WERI-Rb-1 (cell line): ENCODE measurements at regions not wholly inside any gene's neighbourhood (a gene's known extent, or its start where the extent isn't known, plus 50 kb on each side); places are given as distances from the start of the nearest gene placed in this dataset.

Source experiments
- DNase-seq: peaks from one replicate; pipeline ENCODE4 v3.0.0-alpha.2; 2020
- H3K27ac ChIP-seq: fragments of 250-450 bp; sonication (Bioruptor Pico); 2 replicates; pipeline ENCODE4 v1.5.1; 2020; ENCODE audit warnings: mild to moderate bottlenecking, moderate library complexity
- H3K27me3 ChIP-seq: fragments of 250-450 bp; sonication (Bioruptor Pico); 2 replicates; pipeline ENCODE4 v1.5.1; 2021; ENCODE audit warnings: mild to moderate bottlenecking, low read depth, moderate library complexity; ENCODE audit not compliant: insufficient read depth, severe bottlenecking
- H3K36me3 ChIP-seq: fragments of 250-450 bp; sonication (Bioruptor Pico); 2 replicates; pipeline ENCODE4 v1.5.1; 2020; ENCODE audit warnings: mild to moderate bottlenecking, moderate library complexity
- H3K4me3 ChIP-seq: 2 replicates; pipeline ENCODE4 v1.5.1; 2011; ENCODE audit warnings: low read depth, mild to moderate bottlenecking, control low read depth, low read length
- H3K9me3 ChIP-seq: fragments of 250-450 bp; sonication (Bioruptor Pico); 2 replicates; pipeline ENCODE4 v1.5.1; 2021; ENCODE audit warnings: mild to moderate bottlenecking, moderate library complexity; ENCODE audit not compliant: severe bottlenecking
- TF ChIP-seq, protein P1 (sequence below): IDR thresholded peaks from 2 replicates; pipeline ENCODE4 v1.5.1; 2011; ENCODE audit warnings: low read depth, mild to moderate bottlenecking, control low read depth, inconsistent platforms, low read length

DNA sequence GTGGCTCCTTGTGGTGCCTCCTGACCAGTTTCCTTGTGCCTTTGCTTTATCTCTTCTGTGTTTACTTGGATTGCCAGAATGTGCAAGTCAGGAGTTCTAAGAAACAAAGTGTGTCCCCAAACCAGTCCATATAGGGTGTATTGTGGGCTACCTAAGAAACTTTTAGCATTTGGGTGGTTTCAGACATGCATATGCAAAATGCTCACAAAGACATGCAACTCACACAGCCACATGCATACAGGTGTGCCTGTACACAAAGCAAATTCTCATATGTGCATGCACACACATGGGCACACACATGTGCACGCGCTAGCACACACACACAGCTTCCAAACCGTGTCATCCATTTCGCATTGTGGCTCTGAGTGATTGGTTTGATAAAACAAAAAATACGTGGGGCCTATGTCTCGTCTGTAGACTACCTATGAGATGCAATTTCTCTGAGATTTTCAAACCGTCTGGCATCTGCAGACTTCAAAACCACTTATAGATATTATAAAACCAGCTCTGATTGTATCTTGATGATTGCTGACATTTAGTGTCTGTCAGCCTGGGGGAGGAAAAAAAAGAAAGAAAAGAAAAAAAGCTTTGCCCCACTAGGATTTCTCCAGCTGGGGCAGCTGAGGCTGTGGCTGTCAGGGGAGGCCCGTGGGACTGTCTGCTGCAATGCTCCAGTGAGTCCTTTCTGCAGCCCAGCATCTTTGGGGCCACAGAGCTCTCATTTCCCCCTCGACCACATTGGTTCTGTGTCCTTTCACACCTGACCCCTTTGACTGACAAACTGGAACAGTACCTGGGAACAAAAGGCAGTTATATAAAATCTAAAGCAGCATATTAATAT lies 556.1 kb downstream of the CMPK2 start:
- no peak for DNase-seq
- Histone ChIP-seq H3K36me3 (no peaks in the 10 kb centered on the region), H3K4me3 (no peak overlapping the region), H3K27me3 (no peaks in the 10 kb centered on the region), H3K9me3 (peaks cover 3% of the 10 kb centered on the region), H3K27ac (no peak overlapping the region)
- TF ChIP-seq, protein P1, sequence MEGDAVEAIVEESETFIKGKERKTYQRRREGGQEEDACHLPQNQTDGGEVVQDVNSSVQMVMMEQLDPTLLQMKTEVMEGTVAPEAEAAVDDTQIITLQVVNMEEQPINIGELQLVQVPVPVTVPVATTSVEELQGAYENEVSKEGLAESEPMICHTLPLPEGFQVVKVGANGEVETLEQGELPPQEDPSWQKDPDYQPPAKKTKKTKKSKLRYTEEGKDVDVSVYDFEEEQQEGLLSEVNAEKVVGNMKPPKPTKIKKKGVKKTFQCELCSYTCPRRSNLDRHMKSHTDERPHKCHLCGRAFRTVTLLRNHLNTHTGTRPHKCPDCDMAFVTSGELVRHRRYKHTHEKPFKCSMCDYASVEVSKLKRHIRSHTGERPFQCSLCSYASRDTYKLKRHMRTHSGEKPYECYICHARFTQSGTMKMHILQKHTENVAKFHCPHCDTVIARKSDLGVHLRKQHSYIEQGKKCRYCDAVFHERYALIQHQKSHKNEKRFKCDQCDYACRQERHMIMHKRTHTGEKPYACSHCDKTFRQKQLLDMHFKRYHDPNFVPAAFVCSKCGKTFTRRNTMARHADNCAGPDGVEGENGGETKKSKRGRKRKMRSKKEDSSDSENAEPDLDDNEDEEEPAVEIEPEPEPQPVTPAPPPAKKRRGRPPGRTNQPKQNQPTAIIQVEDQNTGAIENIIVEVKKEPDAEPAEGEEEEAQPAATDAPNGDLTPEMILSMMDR: no peak

DNA sequence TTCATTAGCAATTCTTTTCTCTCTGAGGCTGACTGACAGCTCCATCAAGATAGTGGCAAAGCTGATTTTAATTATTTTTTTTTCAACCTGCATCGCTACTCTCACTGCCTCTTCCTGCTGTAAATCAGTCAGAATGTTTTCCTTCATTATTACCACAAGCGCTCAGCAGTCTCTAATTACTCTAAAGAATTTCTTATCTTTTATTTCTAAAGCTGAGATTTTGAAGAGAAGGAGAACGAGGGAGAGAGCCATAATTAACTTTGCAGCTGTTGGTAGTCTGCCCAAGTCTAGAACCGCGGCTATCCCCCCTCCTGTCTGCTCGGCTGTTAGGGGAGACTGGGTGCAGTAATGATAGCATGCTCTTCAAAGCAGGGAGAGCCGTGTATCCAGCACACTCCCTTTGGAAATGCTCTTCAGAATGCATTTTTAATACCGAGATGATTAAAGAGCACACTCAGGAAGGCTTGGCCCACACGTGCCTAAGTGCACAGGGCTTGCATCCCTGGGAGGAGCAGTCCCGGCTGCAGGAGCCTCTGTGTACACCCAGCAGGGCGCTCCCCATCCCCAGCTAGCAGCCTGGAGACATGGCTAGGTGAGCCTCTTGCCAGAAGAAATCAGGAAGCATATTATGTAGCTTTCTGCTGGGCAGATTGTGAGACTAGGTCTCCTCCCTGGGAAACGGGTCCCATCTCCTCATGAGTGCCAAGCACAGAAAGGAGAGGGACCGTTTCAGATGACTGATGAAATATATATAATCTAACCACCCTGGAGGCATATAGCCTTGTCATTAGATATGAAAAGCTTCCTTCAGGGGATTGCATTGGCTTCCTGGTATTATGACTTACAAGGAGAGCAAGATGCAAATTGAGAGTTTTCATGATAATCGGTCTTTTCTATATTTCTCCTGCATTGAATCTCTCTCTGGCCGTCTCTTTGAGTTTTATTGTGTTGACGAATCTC lies 555.2 kb downstream of the CMPK2 start:
- Histone ChIP-seq H3K4me3 (no peak overlapping the region), H3K36me3 (no peaks in the 10 kb centered on the region), H3K27ac (no peak overlapping the region), H3K27me3 (no peaks in the 10 kb centered on the region), H3K9me3 (peaks cover 3% of the 10 kb centered on the region)
- TF ChIP-seq, protein P1: no peak
- DNase-seq: peak; percentile 21

DNA sequence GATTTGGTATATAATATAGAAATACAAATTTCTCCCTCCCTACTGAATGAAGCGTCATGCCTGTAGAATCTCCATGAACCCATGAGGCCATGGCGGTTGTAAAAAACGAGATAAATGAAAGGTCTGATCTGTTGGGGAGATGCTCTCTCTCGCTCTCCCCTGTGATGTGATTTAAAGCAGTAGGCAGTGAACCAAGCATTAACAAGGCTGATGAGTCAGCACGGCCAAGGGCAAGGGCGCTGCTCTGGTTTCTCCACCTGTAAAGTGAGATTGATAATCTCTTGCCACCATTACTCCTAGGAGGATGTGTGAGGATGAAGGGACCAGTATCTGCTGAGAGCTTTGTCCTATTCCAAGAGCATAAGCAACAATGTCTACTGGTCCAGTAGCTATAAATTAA lies 553.3 kb downstream of the CMPK2 start:
- H3K4me3 ChIP-seq: no peak overlapping the region
- no peaks in the 10 kb centered on the region for H3K27me3 ChIP-seq
- no peaks in the 10 kb centered on the region for H3K36me3 ChIP-seq
- no peak overlapping the region for H3K27ac ChIP-seq
- DNase-seq: no peak
- peaks cover 3% of the 10 kb centered on the region for H3K9me3 ChIP-seq
- TF ChIP-seq, protein P1: no peak

DNA sequence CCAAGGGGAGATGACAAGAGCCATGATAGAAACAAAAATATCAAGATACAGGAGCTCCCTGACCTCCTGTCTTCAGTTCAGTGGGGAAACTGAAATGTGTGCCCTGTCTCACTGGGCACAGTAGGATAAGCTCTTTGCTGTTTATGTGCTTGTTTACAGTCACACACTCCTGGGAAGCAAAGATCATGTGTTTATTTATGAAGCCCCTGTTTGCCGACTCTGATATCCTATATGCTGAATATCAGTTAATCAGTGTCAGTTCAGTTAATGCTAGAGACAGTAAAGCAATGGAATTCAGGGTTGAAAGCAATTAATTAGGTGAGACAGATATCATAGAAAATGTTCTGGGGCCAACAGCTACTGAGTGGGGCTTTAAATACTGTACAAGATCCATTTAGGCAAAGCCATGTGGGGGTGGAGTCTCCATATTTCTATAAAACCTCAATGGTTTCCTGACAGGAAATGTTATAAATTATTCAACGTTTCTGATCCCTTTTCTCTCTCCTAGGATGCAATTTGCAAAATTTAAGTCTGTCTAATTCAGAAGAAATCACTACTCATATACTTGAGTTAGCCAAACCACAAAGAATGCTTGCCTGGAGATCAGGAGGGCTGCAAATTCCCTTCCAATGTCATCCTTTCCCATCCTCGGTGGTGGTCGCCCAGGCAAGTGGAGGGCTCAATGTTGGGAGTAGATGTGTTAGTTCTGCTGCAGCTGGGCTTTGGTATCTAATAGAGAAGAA lies 551.3 kb downstream of the CMPK2 start:
- TF ChIP-seq, protein P1: no peak
- no peaks in the 10 kb centered on the region for H3K36me3 ChIP-seq
- no peak overlapping the region for H3K27ac ChIP-seq
- H3K4me3 ChIP-seq: no peak overlapping the region
- no peaks in the 10 kb centered on the region for H3K27me3 ChIP-seq
- no peak for DNase-seq
- H3K9me3 ChIP-seq: peaks cover 3% of the 10 kb centered on the region

DNA sequence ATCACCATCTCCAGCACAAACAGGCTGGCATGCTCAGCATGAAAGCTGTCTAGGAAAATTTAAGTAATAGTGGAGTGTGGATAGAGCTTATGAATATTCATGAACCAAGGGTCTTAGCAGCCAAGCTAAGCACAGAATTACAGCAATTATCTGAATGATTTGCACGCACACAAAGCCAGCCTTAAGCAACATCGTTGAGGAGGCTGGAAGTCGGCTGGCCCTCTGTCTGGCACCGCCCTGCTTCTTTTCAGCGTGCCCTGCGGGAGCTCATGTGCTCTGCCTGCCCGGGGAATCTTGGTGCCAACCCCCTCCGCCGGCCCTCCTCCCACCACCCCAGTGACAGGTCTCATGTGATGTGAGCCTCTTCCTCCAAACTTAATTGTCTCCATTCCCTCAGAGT lies 540.1 kb downstream of the CMPK2 start:
- Histone ChIP-seq H3K27me3 (no peaks in the 10 kb centered on the region), H3K27ac (no peak overlapping the region), H3K4me3 (no peak overlapping the region), H3K9me3 (peaks cover 5% of the 10 kb centered on the region), H3K36me3 (no peaks in the 10 kb centered on the region)
- no peak for DNase-seq
- TF ChIP-seq, protein P1: no peak
